Pancreas (tissue), 10 donors: ENCODE measurements at regions not wholly inside any gene's neighbourhood (a gene's known extent, or its start where the extent isn't known, plus 50 kb on each side); places are given as distances from the start of the nearest gene placed in this dataset.

Experiments
- ATAC-seq, 4 donors: fragments of 200-7000 bp; cut with Tn5 transposase; one replicate each; pipeline versions ENCODE4 v1.8.0 to v1.9.1; 2020; ENCODE audit warnings: mild to moderate bottlenecking in 4 of 4, moderate library complexity in 4 of 4
- DNase-seq, 6 donors: peaks; one replicate each; pipeline ENCODE4 v3.0.0-alpha.2; 2020
- FAIRE-seq: peaks from 2 replicates; lab custom pipeline; 2012; peaks lifted over from hg19 to GRCh38; lab: Jason Lieb, UNC
- H3K27ac ChIP-seq, 4 donors: fragments of 200-600 bp; sonication (generic); 1 replicate in 3 of 4; 2 replicates in 1 of 4; pipeline versions ENCODE4 v1.5.0 to v1.8.0; 2020
- H3K27me3 ChIP-seq, 4 donors: fragments of 200-600 bp; one replicate each; pipeline ENCODE4 v1.8.0; 2021
- H3K36me3 ChIP-seq, 3 donors: fragments of 200-600 bp; sonication (generic) in 1 of 3; one replicate each; pipeline versions ENCODE4 v1.5.0 to v1.8.0; 2020 to 2021
- H3K4me1 ChIP-seq, 3 donors: fragments of 200-600 bp; one replicate each; pipeline ENCODE4 v1.8.0; 2021
- H3K4me3 ChIP-seq, 4 donors: fragments of 200-600 bp; sonication (generic) in 2 of 4; one replicate each; pipeline versions ENCODE4 v1.5.0 to v1.8.0; 2020 to 2021
- H3K9me3 ChIP-seq, 4 donors: fragments of 200-600 bp; one replicate each; pipeline ENCODE4 v1.8.0; 2021
- WGBS, 2 donors: extraction: QIAGEN DNeasy Blood & Tissue Kit; methylation state at CpG; one replicate each; pipeline ENCODE4 v1.1.7; 2013; 5-methylcytosine and 5-hydroxymethylcytosine counted together
- intact Hi-C, 3 donors: fragments of 100-400 bp; cut with DNase I; formaldehyde crosslinking; loops; one replicate each; pipeline versions ENCODE4 v1.11.1 to v1.14.2; 2022
- TF ChIP-seq, protein P1 (sequence below), 4 donors: fragments of 200-600 bp; sonication (generic) in 3 of 4; IDR thresholded peaks; one replicate each; pipeline versions ENCODE4 v1.5.0 to v1.8.0; 2021; ENCODE audit warnings: antibody characterized with exemption in 4 of 4
- donor health status: healthy with polysubstance abuse.
- donor health status: DM: no; HTN: no; CAD: no; lungs with moderate emphysema.
- donor health status: DM: no; HTN: no; CAD: no.
- donor health status: control.
- donor health status: control.
- donor health status: Bipolar disorder and iron deficiency.
- donor health status: DM: yes; HTN: yes; CAD: no.
- donor health status: DM: no; HTN: no; CAD: no.
- donor health status: DM: no; HTN: no; CAD: no.
- donor health status: DM: yes; HTN: yes; CAD: no.

DNA sequence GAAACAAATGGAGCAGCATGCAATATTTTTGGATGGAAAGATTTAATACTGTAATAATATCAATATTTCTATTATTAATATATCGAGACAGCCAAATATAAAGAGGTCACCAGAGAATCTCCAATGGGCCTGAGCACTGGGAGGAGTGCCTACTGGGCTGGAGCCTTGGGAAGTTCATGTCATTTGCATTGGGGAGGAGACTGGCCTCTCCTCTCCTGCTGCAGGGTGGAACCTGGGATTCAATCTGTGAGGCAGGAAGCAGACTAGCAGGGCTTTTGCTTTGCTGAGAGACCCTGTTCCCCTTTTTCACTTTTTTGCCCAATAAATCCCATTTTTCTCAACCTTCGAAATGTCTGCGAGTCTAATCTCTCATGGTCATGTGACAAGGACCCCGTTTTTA lies 390.6 kb upstream of the CYRIA start:
- no peak for DNase-seq
- Histone ChIP-seq H3K27ac (no peak overlapping the region), H3K27me3 (no peaks in the 10 kb centered on the region), H3K4me3 (no peak overlapping the region), H3K9me3 (no peaks in the 10 kb centered on the region), H3K4me1 (no peaks in the 10 kb centered on the region), H3K36me3 (no peaks in the 10 kb centered on the region)
- TF ChIP-seq, protein P1, sequence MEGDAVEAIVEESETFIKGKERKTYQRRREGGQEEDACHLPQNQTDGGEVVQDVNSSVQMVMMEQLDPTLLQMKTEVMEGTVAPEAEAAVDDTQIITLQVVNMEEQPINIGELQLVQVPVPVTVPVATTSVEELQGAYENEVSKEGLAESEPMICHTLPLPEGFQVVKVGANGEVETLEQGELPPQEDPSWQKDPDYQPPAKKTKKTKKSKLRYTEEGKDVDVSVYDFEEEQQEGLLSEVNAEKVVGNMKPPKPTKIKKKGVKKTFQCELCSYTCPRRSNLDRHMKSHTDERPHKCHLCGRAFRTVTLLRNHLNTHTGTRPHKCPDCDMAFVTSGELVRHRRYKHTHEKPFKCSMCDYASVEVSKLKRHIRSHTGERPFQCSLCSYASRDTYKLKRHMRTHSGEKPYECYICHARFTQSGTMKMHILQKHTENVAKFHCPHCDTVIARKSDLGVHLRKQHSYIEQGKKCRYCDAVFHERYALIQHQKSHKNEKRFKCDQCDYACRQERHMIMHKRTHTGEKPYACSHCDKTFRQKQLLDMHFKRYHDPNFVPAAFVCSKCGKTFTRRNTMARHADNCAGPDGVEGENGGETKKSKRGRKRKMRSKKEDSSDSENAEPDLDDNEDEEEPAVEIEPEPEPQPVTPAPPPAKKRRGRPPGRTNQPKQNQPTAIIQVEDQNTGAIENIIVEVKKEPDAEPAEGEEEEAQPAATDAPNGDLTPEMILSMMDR (IDR thresholded peaks at IDR 0.05) = no peak
- WGBS, 2 donors = 54 to 68% methylated on average over 4 of the region's 4 CpGs
- intact Hi-C loops = no loop called here
- FAIRE-seq = no peak
- no peak for ATAC-seq

DNA sequence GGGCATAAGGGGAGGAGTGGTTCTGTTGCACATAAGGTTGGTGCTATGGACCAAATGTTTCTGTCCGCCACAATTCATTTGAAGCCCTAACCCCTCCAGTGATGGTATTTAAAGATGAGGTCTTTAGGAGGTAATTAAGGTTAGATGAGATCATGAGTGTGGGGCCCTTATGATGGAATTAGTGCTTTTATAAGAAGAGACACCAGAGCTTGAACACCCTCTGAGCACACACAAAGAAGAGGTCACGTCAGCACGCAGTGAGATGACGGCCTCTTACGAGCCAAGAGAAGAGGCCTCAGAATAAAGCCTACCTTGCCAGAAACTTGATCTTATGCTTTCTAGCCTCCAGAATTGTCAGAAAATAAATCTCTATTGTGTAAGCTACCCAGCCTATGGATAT lies 386.4 kb upstream of the CYRIA start:
- intact Hi-C loops = no loop called here
- Histone ChIP-seq H3K27ac (no peak overlapping the region), H3K9me3 (no peaks in the 10 kb centered on the region), H3K27me3 (no peaks in the 10 kb centered on the region), H3K36me3 (no peaks in the 10 kb centered on the region), H3K4me1 (no peaks in the 10 kb centered on the region), H3K4me3 (no peak overlapping the region)
- FAIRE-seq (no peak), ATAC-seq (no peak), DNase-seq (no peak)
- WGBS, 2 donors = 86 to 95% methylated on average over 5 of the region's 5 CpGs
- TF ChIP-seq, protein P1 (IDR thresholded peaks at IDR 0.05) = no peak

DNA sequence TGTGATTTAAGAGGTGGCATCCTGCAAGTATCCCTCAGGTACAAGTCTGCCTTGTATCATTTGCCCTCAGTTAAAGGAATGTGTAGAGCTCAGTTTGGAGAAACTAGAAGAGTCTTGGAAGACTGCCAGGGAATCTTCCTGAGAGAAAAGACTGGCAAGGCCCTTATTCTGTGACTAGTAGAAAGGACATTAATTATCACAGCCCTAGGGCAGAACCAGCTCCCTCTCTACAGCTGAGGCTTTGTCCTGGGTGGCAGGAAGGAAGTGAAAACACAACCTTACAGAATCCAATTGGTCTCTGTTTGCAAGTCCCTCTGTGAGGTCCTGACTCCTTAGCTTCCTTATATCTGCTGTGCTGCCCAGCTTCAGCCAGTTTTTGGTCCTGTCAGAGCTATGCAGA lies 385.9 kb upstream of the CYRIA start:
- H3K27me3 ChIP-seq = no peaks in the 10 kb centered on the region
- no peak for DNase-seq
- H3K27ac ChIP-seq = no peak overlapping the region
- TF ChIP-seq, protein P1 (IDR thresholded peaks at IDR 0.05) = no peak
- no peaks in the 10 kb centered on the region for H3K36me3 ChIP-seq
- H3K4me3 ChIP-seq = no peak overlapping the region
- intact Hi-C loops = no loop called here
- no peaks in the 10 kb centered on the region for H3K9me3 ChIP-seq
- no peaks in the 10 kb centered on the region for H3K4me1 ChIP-seq
- no peak for FAIRE-seq
- no peak for ATAC-seq

DNA sequence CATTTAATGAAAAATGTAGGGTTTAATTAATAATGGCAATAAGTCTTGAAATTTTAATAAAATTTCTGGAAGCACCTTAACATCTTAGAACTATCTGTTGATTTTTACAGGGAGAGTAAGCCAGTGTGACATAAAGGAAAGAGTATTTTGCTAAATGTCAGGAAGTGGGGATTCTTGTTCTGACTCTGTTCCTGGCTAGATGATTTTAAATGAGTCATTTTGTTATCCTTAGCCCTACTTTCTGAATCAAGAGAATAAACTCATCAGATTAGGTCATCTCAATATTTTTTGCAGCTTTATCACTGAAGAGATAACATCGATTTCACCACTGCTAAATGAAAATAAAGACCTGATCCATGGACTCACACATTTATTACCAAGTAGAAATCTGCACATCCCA lies 377.5 kb upstream of the CYRIA start:
- Histone ChIP-seq H3K4me3 (no peak overlapping the region), H3K27ac (no peak overlapping the region), H3K27me3 (no peaks in the 10 kb centered on the region), H3K9me3 (no peaks in the 10 kb centered on the region), H3K4me1 (no peaks in the 10 kb centered on the region), H3K36me3 (no peaks in the 10 kb centered on the region)
- TF ChIP-seq, protein P1 (IDR thresholded peaks at IDR 0.05) = no peak
- DNase-seq (no peak), FAIRE-seq (no peak), ATAC-seq (no peak)
- intact Hi-C loops = no loop called here
- WGBS, 2 donors = 53 to 57% methylated on average over 1 of the region's 1 CpG

DNA sequence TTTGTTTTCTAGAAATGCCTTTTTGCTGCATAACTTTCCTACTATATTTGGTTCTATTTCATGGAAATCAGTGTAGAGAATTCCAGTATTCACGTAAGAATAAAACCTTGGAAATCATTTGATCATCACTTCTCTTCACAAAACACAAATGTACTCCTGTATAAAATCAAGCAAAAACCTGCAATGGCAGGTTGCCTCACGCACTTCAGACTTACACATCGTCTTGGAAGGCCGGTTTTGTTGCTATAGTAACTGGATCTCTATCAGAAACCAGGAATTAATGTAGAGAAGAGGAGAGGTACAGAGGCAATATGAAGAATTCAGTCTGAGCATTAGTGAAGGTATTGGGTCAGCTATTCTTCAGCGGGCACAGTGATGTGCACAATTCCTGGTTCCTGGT lies 370.7 kb upstream of the CYRIA start:
- Histone ChIP-seq H3K27me3 (no peaks in the 10 kb centered on the region), H3K27ac (no peak overlapping the region), H3K36me3 (no peaks in the 10 kb centered on the region), H3K4me3 (no peak overlapping the region), H3K4me1 (no peaks in the 10 kb centered on the region), H3K9me3 (no peaks in the 10 kb centered on the region)
- FAIRE-seq (no peak), ATAC-seq (no peak), DNase-seq (no peak)
- TF ChIP-seq, protein P1 (IDR thresholded peaks at IDR 0.05) = no peak
- intact Hi-C loops = no loop called here
- WGBS, 2 donors = 68 to 73% methylated on average over 5 of the region's 5 CpGs
